Endothelial cell of umbilical vein (primary cell): ENCODE measurements at regions not wholly inside any gene's neighbourhood (a gene's known extent, or its start where the extent isn't known, plus 50 kb on each side); places are given as distances from the start of the nearest gene placed in this dataset.

Experiments used
- CTCF ChIP-seq, 2 donors: IDR thresholded peaks; 1 replicate in 1 of 2; 2 replicates in 1 of 2; pipeline ENCODE4 v1.5.1; 2011; ENCODE audit warnings: low read length in 2 of 2, mild to moderate bottlenecking in 2 of 2, moderate library complexity in 2 of 2, control low read depth in 1 of 2, inconsistent platforms in 1 of 2, low read depth in 1 of 2; ENCODE audit not compliant: insufficient read depth in 1 of 2; ENCODE audit errors: extremely low read depth in 1 of 2
- EZH2 ChIP-seq: IDR thresholded peaks from 2 replicates; pipeline ENCODE4 v1.6.1; 2012; ENCODE audit warnings: borderline replicate concordance, low read depth, mild to moderate bottlenecking, moderate library complexity, low read length, inconsistent platforms; ENCODE audit not compliant: severe bottlenecking

GRCh38 chr21:22556829-22557228 is 1558.6 kb downstream of the NCAM2 start:
- TF ChIP-seq CTCF (IDR thresholded peaks at IDR 0.05; ENCODE audit: extremely low read depth in 1 of 2, insufficient read depth in 1 of 2, low read depth in 1 of 2, low read length in 2 of 2): no peak
- TF ChIP-seq EZH2: no peak
